PC-9 (cell line): ENCODE measurements at regions not wholly inside any gene's neighbourhood (a gene's known extent, or its start where the extent isn't known, plus 50 kb on each side); places are given as distances from the start of the nearest gene placed in this dataset.

ENCODE experiments used
- BruUV-seq: library from RNA; stranded (reverse); fragments of 400-500 nt; replicated peaks from 2 replicates; lab custom pipeline; 2021; lab: Mats Ljungman, UMichigan
- CTCF ChIA-PET: fragments of 300-600 bp; sonication (Branson Sonifier 250); formaldehyde crosslinking; loops from one replicate; lab custom pipeline; 2022; ENCODE audit warnings: antibody characterized with exemption; lab: Charles Lee
- POLR2A ChIA-PET: fragments of 300-600 bp; sonication (Branson Sonifier 250); formaldehyde crosslinking; loops from one replicate; lab custom pipeline; 2022; ENCODE audit warnings: antibody characterized with exemption; ENCODE audit not compliant: unreplicated experiment; lab: Charles Lee
- DNase-seq, 2 experiments: peaks; one replicate each; pipeline versions ENCODE4 v3.0.0 to v3.0.0-alpha.2; 2015 to 2022; ENCODE audit warnings: mixed read lengths in 1 of 2
- H2AFZ ChIP-seq: fragments of 200-600 bp; sonication (generic); 2 replicates; pipeline ENCODE4 v1.8.1; 2017; ENCODE audit warnings: antibody characterized with exemption
- H3F3A ChIP-seq: fragments of 200-600 bp; sonication (generic); 2 replicates; pipeline ENCODE4 v1.8.1; 2017; ENCODE audit warnings: antibody characterized with exemption, mild to moderate bottlenecking, low read depth; ENCODE audit not compliant: insufficient read depth
- H3K27ac ChIP-seq: fragments of 200-600 bp; sonication (generic); 2 replicates; pipeline ENCODE4 v1.6.1; 2016; ENCODE audit warnings: mixed run types
- H3K27me3 ChIP-seq: fragments of 200-600 bp; sonication (generic); 2 replicates; pipeline ENCODE4 v1.6.1; 2016; ENCODE audit warnings: low read depth, mixed run types; ENCODE audit not compliant: insufficient read depth
- H3K36me3 ChIP-seq: fragments of 200-600 bp; sonication (generic); 2 replicates; pipeline ENCODE4 v1.6.1; 2016; ENCODE audit warnings: low read depth, mixed run types
- H3K4me1 ChIP-seq: fragments of 200-600 bp; sonication (generic); replicated peaks from 2 replicates; pipeline ENCODE4 v1.6.1; 2016; ENCODE audit warnings: mixed run types; ENCODE audit not compliant: insufficient read depth
- H3K4me2 ChIP-seq: fragments of 200-600 bp; sonication (generic); 2 replicates; pipeline ENCODE4 v1.6.1; 2017; ENCODE audit warnings: mixed run types
- H3K4me3 ChIP-seq: fragments of 200-600 bp; sonication (generic); 2 replicates; pipeline ENCODE4 v1.6.1; 2016; ENCODE audit warnings: mixed run types
- H3K79me2 ChIP-seq: fragments of 200-600 bp; sonication (generic); 2 replicates; pipeline ENCODE4 v1.6.1; 2017; ENCODE audit warnings: low read depth, mixed run types
- H3K9me2 ChIP-seq: fragments of 200-600 bp; sonication (generic); 2 replicates; pipeline ENCODE4 v1.8.1; 2017; ENCODE audit warnings: mild to moderate bottlenecking; ENCODE audit not compliant: insufficient read depth
- H3K9me3 ChIP-seq: fragments of 200-600 bp; sonication (generic); 2 replicates; pipeline ENCODE4 v1.8.1; 2016; ENCODE audit warnings: low read depth; ENCODE audit not compliant: insufficient read depth
- H4K20me1 ChIP-seq: fragments of 200-600 bp; sonication (generic); 2 replicates; pipeline ENCODE4 v1.8.1; 2017; ENCODE audit not compliant: insufficient read depth
- EZH2 ChIP-seq: fragments of 200-600 bp; sonication (generic); IDR thresholded peaks from 2 replicates; pipeline ENCODE4 v1.8.0; 2017; ENCODE audit warnings: antibody characterized with exemption, low read depth
- intact Hi-C: fragments of 100-400 bp; cut with micrococcal nuclease; formaldehyde crosslinking; loops from one replicate; pipeline ENCODE4 v1.10.0; 2022; ENCODE audit not compliant: unreplicated experiment
- TF ChIP-seq, protein P1 (sequence below): fragments of 200-600 bp; sonication (generic); conservative IDR thresholded peaks from 2 replicates; pipeline ENCODE4 v1.6.1; 2017; ENCODE audit warnings: mixed run types, antibody characterized with exemption, mild to moderate bottlenecking, moderate library complexity

DNA sequence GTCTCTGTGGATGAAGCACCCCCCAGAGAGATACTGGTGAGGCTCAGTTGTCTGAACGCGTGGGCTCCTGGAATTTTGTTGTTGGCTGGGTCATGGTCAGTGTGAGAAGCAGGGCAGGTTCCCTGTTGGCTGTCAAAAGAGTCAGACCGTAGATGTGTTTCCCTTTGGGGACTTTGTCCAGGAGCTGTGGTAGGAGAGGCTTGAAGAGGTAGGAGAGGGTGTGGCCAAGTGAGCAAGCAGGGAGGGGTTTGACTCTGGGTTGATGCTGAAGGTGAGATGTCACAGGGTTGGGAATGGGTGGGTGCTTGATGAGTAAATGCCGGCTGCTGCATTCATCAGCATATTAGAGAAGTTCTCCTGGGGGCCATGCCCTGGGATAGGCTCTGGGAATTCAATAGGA lies 803.2 kb downstream of the TBC1D22A start:
- H3K4me1 ChIP-seq, result no peaks in the 10 kb centered on the region
- no peaks in the 10 kb centered on the region for H3F3A ChIP-seq
- intact Hi-C loops, result no loop called here
- no peaks in the 10 kb centered on the region for H4K20me1 ChIP-seq
- no peak overlapping the region for H2AFZ ChIP-seq
- no peaks in the 10 kb centered on the region for H3K9me2 ChIP-seq
- no peak for TF ChIP-seq EZH2
- TF ChIP-seq, protein P1, sequence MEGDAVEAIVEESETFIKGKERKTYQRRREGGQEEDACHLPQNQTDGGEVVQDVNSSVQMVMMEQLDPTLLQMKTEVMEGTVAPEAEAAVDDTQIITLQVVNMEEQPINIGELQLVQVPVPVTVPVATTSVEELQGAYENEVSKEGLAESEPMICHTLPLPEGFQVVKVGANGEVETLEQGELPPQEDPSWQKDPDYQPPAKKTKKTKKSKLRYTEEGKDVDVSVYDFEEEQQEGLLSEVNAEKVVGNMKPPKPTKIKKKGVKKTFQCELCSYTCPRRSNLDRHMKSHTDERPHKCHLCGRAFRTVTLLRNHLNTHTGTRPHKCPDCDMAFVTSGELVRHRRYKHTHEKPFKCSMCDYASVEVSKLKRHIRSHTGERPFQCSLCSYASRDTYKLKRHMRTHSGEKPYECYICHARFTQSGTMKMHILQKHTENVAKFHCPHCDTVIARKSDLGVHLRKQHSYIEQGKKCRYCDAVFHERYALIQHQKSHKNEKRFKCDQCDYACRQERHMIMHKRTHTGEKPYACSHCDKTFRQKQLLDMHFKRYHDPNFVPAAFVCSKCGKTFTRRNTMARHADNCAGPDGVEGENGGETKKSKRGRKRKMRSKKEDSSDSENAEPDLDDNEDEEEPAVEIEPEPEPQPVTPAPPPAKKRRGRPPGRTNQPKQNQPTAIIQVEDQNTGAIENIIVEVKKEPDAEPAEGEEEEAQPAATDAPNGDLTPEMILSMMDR, result no peak
- H3K27ac ChIP-seq, result no peak overlapping the region
- H3K4me3 ChIP-seq, result no peak overlapping the region
- ChIA-PET POLR2A (no interaction called here), CTCF (no interaction called here)
- no peak overlapping the region for H3K4me2 ChIP-seq
- peaks cover 98% of the 10 kb centered on the region for H3K27me3 ChIP-seq
- 0 out of 2 replicates have a peak, but pooled peaks cover 2% of the 10 kb centered on the region for H3K9me3 ChIP-seq
- no peaks in the 10 kb centered on the region for H3K79me2 ChIP-seq
- H3K36me3 ChIP-seq, result no peaks in the 10 kb centered on the region
- DNase-seq, result no peak
- no TSS peak for BruUV-seq

DNA sequence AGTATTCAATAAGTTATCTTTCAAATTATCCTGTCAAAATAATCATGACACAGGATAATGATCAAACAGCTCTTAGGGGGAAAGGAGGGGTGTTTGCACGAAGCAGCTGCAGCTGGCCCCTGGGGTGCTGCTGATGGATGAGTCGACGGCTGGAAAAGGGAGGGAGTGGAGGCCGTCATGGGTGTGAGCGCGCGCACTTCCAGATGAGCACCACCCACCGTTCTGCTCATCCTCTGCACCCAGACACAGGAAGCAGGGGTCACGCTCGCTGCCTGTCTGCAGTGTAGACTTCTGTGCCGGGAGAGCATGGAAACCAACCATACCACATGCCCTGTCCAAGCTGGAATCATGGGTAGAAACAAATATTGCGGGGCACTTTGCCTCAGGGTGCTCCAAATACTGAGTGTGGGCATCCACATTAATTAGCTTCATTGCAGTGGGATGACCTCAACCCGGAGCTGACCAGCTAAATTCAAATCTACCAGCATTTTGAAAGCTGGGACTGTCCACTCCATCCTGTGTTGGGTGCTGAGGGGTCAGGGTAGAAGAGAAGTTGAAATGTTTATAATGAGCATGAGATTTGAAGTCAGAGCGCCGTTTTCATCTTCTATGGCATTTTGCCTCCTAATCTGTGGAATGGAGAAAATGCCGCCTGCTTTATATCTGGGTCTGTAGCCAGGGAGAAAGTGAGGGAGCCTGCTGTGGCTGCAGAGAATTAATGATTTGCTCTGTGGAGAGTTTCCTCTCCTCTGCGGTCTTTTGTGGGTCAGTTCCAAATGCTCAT lies 802.4 kb downstream of the TBC1D22A start:
- intact Hi-C loops, result no loop called here
- Histone ChIP-seq H3K4me3 (no peak overlapping the region), H3K9me2 (no peaks in the 10 kb centered on the region), H3K27ac (no peak overlapping the region), H3K9me3 (0 out of 2 replicates have a peak, but pooled peaks cover 2% of the 10 kb centered on the region), H2AFZ (no peak overlapping the region), H4K20me1 (no peaks in the 10 kb centered on the region), H3F3A (no peaks in the 10 kb centered on the region), H3K36me3 (no peaks in the 10 kb centered on the region), H3K79me2 (no peaks in the 10 kb centered on the region), H3K4me1 (no peaks in the 10 kb centered on the region), H3K4me2 (no peak overlapping the region), H3K27me3 (peaks cover 96% of the 10 kb centered on the region)
- DNase-seq, result no peak
- POLR2A ChIA-PET, result no interaction called here
- TF ChIP-seq, protein P1, result no peak
- TF ChIP-seq EZH2, result no peak
- BruUV-seq, result no TSS peak
- CTCF ChIA-PET, result no interaction called here

DNA sequence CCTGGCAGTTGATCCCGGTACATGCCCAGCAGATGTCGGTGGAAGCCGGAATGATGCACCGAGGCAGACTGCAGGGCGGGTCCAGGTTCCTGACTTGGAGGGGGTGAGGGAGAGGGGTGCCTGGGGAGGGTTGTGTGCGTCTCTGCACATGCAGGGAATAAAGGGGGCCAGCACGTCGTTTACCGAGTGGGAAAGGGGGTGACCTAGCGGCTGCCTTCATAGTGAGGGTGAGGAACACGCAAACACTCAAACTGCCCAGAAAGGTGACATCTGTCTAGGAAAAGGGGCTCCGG lies 801.7 kb downstream of the TBC1D22A start:
- Histone ChIP-seq H3K4me2 (no peak overlapping the region), H3K9me3 (0 out of 2 replicates have a peak, but pooled peaks cover 2% of the 10 kb centered on the region), H3K9me2 (no peaks in the 10 kb centered on the region), H2AFZ (no peak overlapping the region), H3K36me3 (no peaks in the 10 kb centered on the region), H3F3A (no peaks in the 10 kb centered on the region), H3K4me1 (no peaks in the 10 kb centered on the region), H3K27ac (no peak overlapping the region), H3K4me3 (no peak overlapping the region), H3K79me2 (no peaks in the 10 kb centered on the region), H4K20me1 (no peaks in the 10 kb centered on the region), H3K27me3 (peaks cover 95% of the 10 kb centered on the region)
- no TSS peak for BruUV-seq
- DNase-seq, result no peak
- intact Hi-C loops, result no loop called here
- ChIA-PET CTCF (no interaction called here), POLR2A (no interaction called here)
- TF ChIP-seq, protein P1, result no peak
- no peak for TF ChIP-seq EZH2
